Skin of body (tissue), 2 donors: ENCODE measurements at regions not wholly inside any gene's neighbourhood (a gene's known extent, or its start where the extent isn't known, plus 50 kb on each side); places are given as distances from the start of the nearest gene placed in this dataset.
"Not testable (repeated sequence)": the region's sequence is repeated elsewhere in the genome, so short reads cannot be mapped to it uniquely, and the experiment has no call there.

ENCODE experiments used
- DNase-seq: peaks from one replicate; lab custom pipeline; 2025; lab: John Stamatoyannopoulos, UW
- small RNA-seq: library from RNA; depleted of rRNA; stranded (forward); fragments of <200 nt; gene quantifications from one replicate; pipeline ENCODE3, GENCODE V24; 2014; ENCODE audit warnings: low replicate concordance

GRCh38 chr4:158397781-158398180, 123.9 kb upstream of the RXFP1 start:
- DNase-seq = no peak

- not testable (repeated sequence) for DNase-seq
Observed at GRCh38 chr4:158407961-158408360, 113.7 kb upstream of the RXFP1 start.

GRCh38 chr4:158410272-158410671, 111.4 kb upstream of the RXFP1 start:
- no peak for DNase-seq

- no peak for DNase-seq
Observed at GRCh38 chr4:158411269-158411668, 110.4 kb upstream of the RXFP1 start.

- not testable (repeated sequence) for DNase-seq
Observed at GRCh38 chr4:158418679-158419078, 103.0 kb upstream of the RXFP1 start.

- DNase-seq = no peak
Observed at GRCh38 chr4:158420782-158421181, 100.9 kb upstream of the RXFP1 start.

- peak; percentile 20 for DNase-seq
Observed at GRCh38 chr4:158422546-158422945, 99.1 kb upstream of the RXFP1 start.

GRCh38 chr4:158428242-158428641, 93.4 kb upstream of the RXFP1 start:
- no peak for DNase-seq

- no peak for DNase-seq
Observed at GRCh38 chr4:158442736-158443135, 78.9 kb upstream of the RXFP1 start.

GRCh38 chr4:158443731-158444130, 78.0 kb upstream of the RXFP1 start:
- no peak for DNase-seq

- no peak for DNase-seq
Observed at GRCh38 chr4:158444621-158445020, 77.1 kb upstream of the RXFP1 start.

- DNase-seq = no peak
Observed at GRCh38 chr4:158446106-158446505, 75.6 kb upstream of the RXFP1 start.

GRCh38 chr4:158450741-158451140, 70.9 kb upstream of the RXFP1 start:
- no peak for DNase-seq

- DNase-seq = not testable (repeated sequence)
Observed at GRCh38 chr4:158452116-158452515, 69.6 kb upstream of the RXFP1 start.

GRCh38 chr4:158458271-158458895, 63.3 kb upstream of the RXFP1 start:
- no peak for DNase-seq

GRCh38 chr4:158459085-158459820, 62.4 kb upstream of the RXFP1 start:
- DNase-seq = no peak

- no peak for DNase-seq
Observed at GRCh38 chr4:158461336-158461735, 60.3 kb upstream of the RXFP1 start.

GRCh38 chr4:158462611-158463010, 59.1 kb upstream of the RXFP1 start:
- no peak for DNase-seq

Small RNAs in the stretch of these regions (small RNA-seq; reads per million reads assigned to genes)
- 0.07 reads per million for gene RNU4-79P
